ENCODE measurements at regions not wholly inside any gene's neighbourhood (a gene's known extent, or its start where the extent isn't known, plus 50 kb on each side); places are given as distances from the start of the nearest gene placed in this dataset.
"Not testable (repeated sequence)": the region's sequence is repeated elsewhere in the genome, so short reads cannot be mapped to it uniquely, and the experiment has no call there.

DNA sequence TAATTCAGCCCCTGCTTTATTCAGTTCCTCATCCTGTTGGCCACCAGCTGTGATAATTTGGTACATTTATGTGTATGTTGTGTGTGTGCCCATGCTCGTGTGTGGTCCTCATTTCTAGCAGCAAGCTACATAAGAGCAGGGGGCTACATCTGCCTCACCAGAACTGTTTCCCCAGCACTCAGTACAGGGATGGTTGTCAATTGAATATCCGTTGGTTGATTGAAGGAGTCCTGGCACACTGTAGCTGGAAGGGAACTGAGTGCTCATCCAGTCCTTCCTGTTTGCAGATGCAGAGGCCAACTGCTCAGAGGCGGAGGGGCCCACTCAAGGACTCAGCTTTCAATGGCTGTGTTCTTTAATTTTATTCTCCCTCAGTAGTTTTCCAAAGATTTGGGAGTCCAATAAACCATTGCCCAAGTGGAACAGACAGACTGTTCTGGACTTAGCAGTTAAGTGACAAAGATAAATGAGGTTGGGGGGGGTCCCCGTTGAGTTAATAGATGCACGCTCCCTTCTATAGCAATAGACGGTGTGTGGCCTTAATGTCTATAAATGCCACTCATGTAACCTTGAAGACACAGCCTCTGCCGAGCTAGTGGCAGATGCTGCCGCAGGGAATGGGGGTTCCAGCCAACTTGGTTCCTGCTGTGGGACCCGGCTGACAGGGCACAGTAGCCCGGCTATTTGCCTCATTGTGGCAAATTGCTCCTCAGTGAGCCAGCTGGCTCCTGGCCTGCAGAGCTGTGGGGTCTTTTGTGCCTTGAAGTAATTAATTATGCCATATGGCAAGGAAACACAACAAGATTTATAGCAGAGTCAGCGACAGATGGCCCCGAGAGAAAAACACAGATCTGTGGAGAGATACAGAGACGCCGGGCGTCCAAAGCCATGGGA is 71.4 kb upstream of the GRK3 start:
- DNase-seq = no peak

DNA sequence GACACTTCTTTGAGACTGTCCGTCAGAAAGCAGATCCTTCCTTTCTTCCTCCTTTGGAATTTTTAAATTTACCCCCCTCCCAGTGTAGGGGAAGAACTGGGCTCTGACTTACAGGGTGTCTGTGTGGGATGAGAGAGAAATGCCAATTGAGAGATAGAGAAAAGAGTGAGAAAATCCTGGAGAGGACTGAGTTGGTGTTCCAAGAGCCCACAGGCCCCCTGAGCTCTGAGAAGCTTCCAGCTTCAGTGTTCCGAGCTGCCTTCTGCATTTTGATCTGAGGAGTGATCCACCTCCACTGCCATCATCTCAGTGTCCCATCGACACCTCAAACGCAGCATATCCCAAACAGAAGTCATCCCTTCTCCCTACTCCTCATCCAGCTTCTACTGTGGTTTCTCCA is 70.7 kb upstream of the GRK3 start:
- no peak for DNase-seq

DNA sequence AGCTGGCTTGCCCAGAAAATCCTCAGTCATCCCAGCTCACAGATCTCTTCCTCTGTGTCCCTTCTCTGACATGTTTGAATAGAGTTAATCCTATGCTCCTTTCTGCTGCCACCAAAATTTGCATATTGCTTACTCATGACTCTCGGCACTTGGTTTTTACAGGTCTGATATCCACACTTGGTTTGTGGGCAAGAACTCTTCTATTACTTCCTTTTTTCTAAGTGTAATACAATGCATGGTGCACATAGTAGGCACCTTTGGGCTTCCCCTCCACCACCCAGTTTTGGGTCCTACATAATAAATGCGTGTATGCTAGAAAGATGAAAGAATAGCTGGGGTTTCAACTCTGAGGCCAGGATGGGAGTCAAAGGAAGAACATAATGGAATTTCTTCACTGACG is 69.7 kb upstream of the GRK3 start:
- DNase-seq = no peak

DNA sequence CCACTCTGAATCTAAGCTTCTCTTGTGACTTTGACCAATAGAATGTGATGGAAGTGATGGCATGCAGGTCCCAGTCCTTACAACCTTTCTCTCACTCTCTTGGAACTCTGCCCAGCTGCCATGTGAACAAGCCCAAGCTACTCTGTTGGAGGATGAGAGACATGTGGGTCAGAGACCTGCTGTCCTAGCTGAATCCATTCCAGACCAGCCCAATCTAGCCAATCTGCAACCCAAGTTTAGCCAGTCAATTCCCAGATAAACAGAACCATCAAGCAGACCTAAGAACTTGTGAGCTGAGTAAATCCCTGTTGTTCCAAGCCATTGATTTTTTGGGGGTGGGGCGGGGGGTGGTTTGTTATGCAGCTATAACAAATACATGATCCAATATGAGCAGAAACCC is 69.2 kb upstream of the GRK3 start:
- DNase-seq = no peak

DNA sequence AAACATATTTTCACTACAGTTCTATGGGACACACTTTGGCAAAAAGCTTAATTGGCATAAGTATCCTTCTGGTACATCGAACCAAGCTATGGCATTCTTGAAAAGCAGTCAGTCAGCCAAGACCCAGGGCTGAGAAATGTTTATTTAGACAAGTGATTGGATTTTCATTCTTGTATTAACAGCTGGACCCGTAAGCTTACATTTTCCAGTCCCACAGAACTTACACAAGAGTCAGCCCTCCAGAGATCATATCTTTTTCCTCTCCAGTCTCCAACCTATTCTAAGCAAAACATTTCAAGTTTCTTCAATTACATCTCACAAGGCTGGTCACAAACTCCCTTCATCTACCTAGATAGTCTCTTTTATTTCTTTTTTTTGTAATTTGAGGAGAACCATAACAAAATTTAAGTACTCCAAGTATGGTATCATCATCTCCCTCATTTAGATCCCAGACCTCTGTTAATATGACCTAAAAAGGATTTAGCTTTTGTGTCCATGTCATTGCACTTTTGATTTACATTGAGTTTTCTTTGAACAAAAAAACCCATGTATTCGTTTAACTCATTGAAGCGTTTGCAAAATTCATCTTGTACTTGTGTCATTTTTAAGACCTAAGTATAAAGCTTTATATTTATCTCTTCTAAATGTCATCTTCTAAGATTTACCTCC is 67.9 kb upstream of the GRK3 start:
- DNase-seq = no peak

DNA sequence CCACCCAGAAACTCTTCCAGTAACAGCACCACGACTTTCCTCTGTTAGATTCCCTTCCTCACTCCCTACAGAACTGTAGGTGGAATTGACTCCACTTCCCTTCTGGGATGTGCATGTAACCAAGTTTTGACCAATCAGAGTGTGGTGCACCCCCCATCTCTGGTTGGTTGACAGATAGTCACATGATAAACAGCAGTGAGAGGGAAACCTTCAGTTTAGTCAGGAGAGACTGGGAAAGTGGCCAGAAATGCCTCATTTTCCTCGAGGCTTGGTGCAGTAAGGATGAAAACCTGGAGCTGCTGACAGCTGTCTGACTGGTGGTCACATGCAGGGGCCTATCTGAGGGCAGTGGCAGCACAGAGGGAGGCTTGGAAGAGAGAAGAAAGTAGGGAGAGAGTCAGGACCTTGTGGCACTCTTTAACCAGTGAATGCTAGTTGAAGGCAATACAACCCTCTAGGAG is 67.3 kb upstream of the GRK3 start:
- no peak for DNase-seq

DNA sequence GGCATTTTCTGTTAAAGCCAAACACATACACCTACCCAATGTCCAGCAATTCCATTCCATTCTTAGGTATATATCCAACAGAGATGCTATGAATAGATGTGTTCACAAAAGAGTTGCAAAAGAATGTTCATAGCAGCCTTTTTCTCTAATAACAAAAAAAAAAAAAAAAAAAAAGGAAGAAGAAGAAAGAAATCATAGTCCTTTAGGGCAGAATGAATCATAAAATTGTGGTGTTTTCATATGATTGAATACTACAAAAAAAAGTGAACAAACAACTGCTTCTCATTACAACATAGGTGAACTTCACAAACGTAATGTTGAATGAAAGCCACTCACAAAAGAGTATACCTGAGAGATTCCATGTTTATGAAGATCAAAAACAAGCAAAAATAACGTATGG is 66.8 kb upstream of the GRK3 start:
- DNase-seq = no peak

DNA sequence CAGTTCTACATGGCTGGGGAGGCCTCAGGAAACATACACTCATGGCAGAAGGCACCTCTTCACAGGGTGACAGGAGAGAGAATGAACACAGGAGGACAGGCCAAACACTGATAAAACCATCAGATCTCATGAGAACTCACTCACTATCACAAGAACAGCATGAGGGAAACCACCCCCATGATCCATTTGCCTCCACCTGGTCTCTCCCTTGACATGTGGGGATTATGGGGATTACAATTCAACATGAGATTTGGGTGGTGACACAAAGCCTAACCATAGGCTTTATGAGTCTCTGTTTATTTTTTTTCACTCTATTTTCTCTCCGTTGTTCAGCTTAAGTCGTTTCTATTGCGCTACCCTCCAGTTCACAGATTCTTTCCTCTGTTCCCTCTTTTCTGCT is 63.8 kb upstream of the GRK3 start:
- not testable (repeated sequence) for DNase-seq

DNA sequence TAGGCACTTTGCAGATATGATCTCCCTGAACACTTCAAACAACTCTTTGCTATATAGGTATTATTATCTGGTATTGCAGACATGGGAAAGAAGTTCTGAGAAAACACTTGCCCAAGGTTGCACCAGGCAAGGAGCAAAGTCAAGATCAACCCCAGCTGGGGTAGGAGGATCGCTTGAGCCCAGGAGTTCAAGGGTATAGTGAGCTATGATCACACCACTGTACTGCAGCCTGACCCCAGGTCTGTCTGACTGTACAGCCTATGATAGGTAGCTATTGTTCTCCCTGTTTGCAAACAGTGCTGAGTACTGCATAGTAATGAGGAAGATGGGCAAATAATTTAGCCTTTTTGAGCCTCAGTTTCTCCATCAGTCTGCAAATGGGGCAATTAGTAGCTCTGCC is 60.5 kb upstream of the GRK3 start:
- DNase-seq = not testable (repeated sequence)

DNA sequence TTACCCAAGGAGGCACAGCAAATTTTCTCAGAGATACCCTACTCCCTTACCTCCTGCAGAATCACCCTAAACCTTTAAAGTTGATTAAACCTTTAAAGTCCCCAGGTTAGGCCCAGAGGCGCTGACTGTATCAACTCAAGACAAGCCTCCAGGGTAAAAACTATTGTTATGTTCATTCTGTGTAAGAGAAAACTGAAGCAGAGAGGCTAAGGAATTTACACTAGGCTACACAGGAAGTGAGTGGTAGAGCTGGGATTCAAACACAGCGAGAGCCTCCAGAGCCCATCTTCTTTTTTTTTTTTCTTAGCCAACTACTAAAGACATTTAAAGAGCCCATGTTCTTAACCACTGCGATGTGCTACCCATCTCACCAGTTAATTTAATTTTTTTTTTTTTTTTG is 56.3 kb upstream of the GRK3 start:
- DNase-seq = no peak

DNA sequence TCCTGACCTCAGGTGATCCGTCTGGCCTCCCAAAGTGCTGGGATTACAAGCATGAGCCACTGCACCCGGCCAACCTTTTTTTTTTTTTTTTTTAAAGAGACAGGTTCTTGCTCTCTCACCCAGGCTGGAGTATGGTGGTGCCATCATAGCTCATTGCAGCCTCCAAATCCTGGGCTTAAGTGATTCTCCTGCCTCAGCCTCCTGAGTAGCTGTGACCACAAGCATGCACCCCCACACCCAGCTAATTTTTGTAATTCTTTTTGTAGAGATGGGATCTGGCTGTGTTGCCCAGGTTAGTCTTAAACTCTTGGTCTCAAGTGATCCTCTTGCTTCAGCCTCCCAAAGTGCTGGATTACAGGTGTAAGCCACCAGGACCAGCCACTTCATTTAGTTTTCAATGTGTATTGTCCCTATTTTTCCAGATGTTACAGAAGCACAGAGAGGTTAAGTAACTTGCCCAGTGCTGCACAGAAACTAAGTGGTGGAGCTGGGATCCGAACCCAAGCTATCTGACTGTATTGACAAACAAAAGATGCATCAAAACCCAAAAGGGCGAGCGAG is 55.6 kb upstream of the GRK3 start:
- DNase-seq = no peak

DNA sequence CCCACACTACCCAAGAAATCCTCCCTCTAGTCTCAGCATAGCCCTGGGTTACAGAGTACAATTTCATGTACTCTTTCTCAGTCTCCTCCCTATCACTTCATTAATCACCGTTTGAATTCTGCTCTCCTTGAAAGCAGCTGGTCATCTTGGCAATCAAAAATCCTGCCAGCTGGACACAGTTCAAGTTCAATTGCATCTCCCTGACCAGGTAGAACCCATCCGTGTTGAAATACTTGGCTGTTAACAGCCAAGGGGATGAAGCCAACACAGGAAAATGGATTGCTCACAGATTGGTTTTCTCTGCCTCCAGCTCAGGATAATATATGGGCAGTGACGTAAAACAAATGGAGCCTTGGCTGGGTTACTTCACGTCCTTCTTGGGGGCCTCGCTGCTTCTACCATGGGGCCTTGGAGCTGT is 55.1 kb upstream of the GRK3 start:
- no peak for DNase-seq

DNA sequence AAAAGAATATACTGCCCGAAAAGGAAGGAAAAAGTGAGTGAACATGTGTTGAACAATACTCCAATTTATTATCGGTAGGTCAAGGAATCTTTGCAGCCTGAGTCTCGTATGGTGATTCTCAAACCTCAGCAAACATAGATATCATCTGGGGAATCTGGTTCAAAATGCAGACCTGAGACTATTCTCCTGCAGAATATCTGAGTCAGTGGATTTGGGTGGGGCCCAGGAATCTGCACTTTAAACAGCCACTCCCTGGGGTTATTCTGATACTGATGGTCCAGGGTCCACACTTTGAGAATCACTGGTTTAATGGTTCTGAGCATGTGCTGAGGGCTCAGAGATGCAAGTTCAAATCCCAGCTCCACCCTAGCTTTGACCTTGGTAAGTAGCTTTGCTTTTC is 53.6 kb upstream of the GRK3 start:
- DNase-seq = no peak

DNA sequence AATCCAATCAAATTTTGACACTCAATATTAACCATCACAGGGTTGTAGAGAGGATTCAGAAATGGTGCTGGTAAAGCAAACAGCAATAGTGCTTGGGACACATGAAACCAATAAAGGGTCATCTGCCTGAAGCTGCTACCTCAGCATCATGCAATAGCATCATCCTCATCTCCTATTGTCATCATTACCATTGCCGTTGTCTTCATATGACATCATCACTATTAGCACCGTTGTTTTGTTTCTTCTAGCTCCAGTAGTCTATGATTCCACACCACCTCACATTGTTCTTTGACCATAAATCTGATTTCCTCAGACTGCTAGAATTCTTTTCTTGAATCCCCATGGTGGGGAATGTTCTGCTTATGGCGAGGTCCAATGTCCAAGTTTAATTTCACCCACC is 52.8 kb upstream of the GRK3 start:
- no peak for DNase-seq

DNA sequence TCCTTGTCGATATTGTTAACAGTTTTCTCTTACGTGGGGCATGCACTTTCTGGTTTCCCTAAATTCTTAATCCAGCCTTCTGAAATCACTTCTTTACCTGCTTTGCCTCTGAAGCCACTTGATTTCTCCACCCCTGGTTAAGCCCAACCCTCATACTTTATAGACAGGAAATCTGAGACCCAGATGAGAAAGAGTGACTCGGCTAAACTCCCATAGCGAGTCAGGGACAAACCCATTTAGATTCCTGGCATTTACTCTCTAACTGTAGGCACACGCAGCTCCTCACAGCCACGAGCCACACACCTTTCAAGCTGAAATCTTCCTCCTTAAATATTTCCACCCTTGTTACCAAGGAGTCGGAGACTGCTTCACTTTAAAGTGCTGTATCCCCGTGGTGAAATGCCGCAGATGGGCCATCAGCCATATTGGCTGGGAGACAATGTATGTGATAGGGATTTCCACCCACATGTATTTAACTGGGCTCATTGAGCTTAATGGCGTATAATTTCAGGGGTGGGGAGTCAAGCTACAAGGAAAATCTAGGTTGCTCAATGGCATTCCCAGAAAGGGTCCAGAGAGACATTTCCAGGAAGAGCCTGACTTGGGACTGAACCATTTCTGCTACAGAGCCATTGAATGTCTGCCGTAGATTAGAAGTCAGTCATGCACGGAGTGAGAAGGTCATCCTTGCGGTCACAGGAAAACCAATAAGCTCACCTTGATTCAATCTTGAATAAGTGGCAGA is 49.9 kb upstream of the GRK3 start:
- DNase-seq = no peak
